KG1 (cell line): ENCODE measurements at regions not wholly inside any gene's neighbourhood (a gene's known extent, or its start where the extent isn't known, plus 50 kb on each side); places are given as distances from the start of the nearest gene placed in this dataset.

Source experiments
- DNase-seq: peaks from one replicate; lab custom pipeline; 2025; lab: John Stamatoyannopoulos, UW

GRCh38 chr1:79603843-79604242, 597.3 kb upstream of the ADGRL4 start:
- DNase-seq, result no peak

GRCh38 chr1:79599257-79599656, 592.7 kb upstream of the ADGRL4 start:
- no peak for DNase-seq

- no peak for DNase-seq
These were observed 589.4 kb upstream of the ADGRL4 start for GRCh38 chr1:79595931-79596330.

- no peak for DNase-seq
These were observed 587.7 kb upstream of the ADGRL4 start for GRCh38 chr1:79594121-79594698.

GRCh38 chr1:79592707-79593106, 586.2 kb upstream of the ADGRL4 start:
- no peak for DNase-seq

DNA sequence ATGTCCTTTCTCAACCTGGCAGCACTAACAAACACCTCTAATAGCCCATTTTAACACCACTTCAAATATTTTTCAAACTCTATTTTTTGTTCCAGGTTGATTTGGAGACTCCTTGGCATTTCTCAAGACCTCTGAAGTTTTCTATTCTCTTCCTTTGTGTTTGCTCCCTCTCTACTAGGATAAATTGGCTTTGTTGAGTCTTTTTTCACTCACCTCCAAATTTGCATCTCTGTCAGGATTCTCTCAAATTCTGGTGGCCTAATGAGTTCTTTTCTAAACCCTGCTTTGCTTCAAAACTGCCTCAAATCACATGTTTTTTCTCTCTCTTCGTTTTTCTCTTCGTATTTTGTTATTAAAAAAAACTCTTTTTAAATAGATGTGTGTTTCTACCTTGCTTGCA, 582.2 kb upstream of the ADGRL4 start:
- DNase-seq, result no peak

GRCh38 chr1:79587229-79587628, 580.7 kb upstream of the ADGRL4 start:
- DNase-seq, result no peak

DNA sequence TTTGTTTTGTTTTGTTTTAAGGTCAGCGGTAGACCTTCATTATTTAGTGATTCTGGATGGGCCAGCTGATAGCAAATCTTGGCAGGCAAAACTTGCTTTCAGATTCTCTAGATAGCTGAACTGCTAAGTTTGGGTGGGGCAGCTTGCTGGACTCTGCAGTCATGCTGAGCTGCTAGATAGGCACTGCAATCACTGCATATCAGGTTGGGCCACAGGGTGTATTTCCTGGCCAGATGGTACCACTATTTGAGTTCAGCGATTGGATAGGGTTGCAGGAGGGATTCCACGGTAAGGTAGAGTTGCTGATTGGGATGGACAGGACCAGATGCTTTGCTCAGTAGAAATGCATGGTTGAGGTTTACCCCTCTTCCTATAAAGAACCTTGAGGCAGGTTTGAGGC, 579.3 kb upstream of the ADGRL4 start:
- DNase-seq, result no peak

- DNase-seq, result peak; percentile 5
These were observed 568.9 kb upstream of the ADGRL4 start for GRCh38 chr1:79575424-79575823.

DNA sequence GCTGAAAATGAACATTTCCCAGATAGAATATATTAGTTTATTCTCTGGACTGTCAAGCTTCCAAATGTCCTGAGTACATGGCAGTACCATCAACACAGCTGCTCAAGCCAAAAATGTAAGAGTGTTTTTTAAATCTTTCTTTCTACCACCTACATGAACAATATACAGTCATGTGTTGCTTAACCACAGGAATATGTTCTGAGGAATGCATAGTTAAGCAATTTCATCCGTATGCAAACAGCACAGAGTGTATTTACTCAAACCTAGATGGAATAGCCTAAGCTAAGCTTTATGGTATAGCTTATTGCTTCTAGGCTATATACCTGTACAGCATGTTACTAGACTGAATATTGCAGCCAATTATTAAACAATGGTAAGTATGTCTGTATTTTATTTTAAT, 561.9 kb upstream of the ADGRL4 start:
- no peak for DNase-seq

DNA sequence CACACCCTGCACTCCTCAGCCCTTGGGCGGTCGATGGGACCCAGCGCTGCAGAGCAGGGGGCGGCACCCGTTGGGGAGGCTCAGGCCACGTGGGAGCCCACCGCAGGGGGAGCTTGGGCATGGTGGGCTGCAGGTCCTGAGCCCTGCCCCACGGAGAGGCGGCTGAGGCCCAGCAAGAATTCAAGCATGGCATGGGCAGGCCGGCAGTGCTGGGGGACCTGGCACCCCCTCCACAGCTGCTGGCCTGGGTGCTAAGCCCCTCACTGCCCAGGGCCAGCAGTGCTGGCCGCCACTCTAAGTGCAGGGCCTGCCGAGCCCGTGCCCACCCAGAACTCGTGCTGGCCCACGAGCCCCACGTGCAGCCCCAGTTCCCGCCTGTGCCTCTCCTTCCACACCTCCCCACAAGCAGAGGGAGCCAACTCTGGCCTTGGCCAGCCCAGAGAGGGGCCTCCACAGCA, 555.0 kb upstream of the ADGRL4 start:
- no peak for DNase-seq

DNA sequence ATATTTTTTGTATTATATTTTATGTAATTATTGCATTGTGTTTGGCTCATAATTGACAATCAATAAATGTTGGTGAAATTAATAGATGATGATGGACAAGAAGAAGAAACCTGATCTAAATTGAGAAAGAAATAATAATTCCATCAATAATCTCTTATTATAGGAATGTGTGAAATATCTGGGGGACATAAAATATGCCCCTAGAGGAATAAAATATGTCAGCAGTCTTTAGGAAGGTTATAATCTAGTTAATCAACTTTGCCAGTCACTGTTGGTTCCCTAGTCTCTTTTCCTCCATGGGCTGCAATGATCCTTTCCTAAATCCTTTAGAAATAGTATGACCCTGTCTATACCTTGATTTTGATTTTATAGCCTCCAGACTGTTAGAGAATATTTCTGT, 549.7 kb upstream of the ADGRL4 start:
- DNase-seq, result no peak

- no peak for DNase-seq
These were observed 548.2 kb upstream of the ADGRL4 start for GRCh38 chr1:79554688-79555087.

GRCh38 chr1:79551321-79551720, 544.8 kb upstream of the ADGRL4 start:
- no peak for DNase-seq

GRCh38 chr1:79550402-79550801, 543.9 kb upstream of the ADGRL4 start:
- DNase-seq, result no peak

GRCh38 chr1:79549201-79549600, 542.7 kb upstream of the ADGRL4 start:
- no peak for DNase-seq

DNA sequence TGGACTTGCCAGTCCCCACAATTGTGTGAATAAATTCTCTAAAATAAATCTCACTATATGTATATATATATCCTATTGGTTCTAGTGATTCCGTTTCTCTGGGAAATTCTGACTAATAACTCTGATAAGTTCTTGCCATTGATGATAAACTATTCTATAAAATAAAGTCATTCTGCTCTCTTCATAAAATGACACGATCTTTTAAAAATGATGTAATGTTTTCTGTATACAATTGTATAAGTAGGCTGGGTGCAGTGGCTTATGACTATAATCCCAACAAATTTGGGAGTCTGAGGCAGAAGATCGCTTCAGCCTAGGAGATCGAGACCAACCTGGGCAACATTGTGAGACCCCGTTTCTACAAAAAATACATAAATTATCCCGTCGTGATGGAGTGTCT, 541.0 kb upstream of the ADGRL4 start:
- no peak for DNase-seq

DNA sequence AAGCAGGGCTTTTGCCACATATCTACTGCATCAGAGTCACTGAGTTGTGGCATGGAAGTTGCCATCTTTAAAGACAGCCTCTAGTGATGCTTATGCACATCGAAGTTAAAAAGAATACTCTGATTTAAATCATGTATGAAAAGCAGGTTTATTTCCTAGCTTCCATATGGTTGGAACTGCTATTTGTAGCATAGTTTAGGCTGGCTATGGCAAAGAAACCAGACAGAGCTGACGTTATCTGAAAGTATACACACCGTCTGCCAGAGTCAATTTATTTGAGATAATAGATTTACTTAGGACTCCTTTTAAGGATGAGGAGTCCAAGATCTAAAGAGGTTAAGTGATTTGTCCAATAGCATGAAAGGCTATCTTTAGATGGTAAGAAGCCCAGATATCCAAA, 536.9 kb upstream of the ADGRL4 start:
- no peak for DNase-seq

GRCh38 chr1:79539001-79539400, 532.5 kb upstream of the ADGRL4 start:
- DNase-seq, result no peak

GRCh38 chr1:79532555-79532954, 526.0 kb upstream of the ADGRL4 start:
- no peak for DNase-seq

DNA sequence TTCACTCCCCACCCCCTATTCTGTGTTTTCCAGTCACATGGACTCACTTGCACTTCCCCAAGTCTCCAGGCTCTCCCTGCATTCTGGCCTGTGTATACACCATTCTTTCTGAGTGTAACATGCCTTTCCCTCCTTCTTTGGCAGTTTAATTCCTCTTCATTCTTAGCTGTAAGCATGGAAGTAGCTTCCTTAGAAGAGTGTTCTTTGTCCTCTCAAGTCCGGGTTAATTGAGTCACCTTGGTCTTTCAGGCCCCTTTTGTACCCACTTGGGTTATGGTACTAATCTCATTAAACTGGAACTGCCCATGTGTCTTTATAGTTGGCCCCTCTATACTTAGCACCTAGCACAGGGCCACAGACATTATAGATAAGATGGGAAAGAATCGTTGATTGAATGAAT, 525.3 kb upstream of the ADGRL4 start:
- no peak for DNase-seq

DNA sequence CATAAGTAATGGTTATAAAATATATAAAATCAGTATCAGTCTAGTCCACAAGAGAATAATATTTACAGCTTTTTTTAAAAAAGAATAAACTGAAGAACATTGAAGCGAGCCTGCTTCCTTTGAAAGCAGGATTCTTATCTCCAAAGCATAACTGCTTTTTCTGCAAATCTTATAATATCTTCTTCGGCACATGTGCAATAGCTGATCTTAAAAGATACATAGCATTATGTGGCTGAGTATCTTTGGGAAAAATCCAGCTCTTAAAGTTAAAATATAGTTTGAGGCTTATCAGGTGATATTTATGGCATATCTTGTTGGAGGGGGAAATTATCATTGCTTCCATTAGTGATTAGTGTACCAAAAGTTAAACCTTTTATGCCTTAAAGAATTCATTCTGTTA, 523.9 kb upstream of the ADGRL4 start:
- DNase-seq, result no peak

- no peak for DNase-seq
These were observed 523.5 kb upstream of the ADGRL4 start for GRCh38 chr1:79530055-79530454.

GRCh38 chr1:79524126-79524525, 517.6 kb upstream of the ADGRL4 start:
- DNase-seq, result no peak
